HG02571 (cell line): ENCODE measurements at regions not wholly inside any gene's neighbourhood (a gene's known extent, or its start where the extent isn't known, plus 50 kb on each side); places are given as distances from the start of the nearest gene placed in this dataset.
"Not testable (repeated sequence)": the region's sequence is repeated elsewhere in the genome, so short reads cannot be mapped to it uniquely, and the experiment has no call there.

ENCODE experiments used
- ATAC-seq: cut with Tn5 transposase; IDR thresholded peaks from one replicate; pipeline ENCODE4 v1.9.1; 2021; ENCODE audit warnings: mild to moderate bottlenecking, moderate library complexity; ENCODE audit not compliant: unreplicated experiment

DNA sequence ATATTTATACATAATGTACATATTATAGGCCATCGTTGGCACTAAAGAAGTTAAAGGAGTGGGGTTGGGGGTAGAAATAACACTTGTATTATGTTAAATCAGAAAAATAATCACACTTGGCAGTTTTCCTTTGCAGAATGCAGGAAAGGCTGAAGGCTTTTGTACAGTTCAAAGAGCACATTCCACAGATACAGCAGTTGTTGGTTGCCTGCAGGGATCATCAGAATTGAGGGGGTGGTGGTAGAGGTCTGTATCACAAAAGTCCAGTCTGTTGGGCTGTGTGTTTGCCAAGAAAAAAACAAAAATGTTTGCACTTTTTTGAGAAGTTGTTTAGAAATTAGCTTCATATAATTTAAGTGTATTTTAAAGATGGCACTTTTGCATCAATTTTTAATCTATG lies 231.8 kb upstream of the FOXP2 start:
- ATAC-seq = no peak

DNA sequence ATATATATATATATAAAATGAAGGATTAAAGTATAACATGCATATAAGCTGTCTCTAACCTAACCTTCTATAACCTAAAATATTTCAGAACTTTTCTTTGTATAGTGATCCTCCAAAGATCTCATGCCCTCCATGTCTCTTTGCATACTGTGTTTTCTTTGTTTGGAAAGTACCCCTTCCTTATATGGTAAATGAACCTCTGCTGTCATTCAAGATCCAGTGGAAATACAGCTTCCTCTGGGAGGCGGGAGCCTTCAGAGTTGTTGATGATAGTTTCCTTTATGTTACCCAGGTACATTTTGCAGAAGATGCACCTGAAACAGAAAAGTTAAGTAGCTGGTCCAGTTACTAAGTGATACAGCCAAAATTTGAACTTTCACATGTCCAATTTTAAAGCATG lies 233.3 kb upstream of the FOXP2 start:
- no peak for ATAC-seq

DNA sequence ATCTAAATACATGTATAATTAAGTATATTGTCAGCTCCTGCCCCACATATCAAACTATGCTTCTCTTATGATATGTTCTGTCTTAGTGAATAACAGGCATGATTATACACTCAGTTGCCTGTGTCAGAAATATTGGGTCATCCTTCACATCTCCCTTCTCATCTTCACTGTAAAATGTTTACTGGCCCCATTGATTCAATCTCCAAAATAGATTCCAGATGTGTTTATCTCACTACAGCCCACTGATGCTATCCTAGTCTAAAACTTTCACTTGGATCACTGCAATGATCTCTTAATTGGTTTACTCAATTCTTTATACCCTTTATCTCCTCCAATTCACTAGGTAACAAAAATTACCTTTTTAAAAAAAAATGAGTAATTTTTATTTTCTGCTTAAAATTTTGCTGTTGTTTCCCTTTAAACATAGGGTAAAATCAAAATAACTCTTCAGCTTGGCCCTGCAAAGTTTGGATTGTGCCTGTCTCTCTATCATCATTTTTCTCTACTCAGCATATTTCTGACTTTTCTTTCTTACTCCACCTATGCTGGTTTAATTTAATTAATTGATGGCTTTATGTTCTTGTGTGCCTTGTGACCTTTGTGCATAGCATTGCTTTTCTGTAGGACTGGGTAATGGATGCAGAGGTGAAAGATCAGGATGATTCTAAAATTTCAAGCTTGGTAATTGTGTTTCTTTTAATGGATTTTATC lies 233.9 kb upstream of the FOXP2 start:
- ATAC-seq = no peak

DNA sequence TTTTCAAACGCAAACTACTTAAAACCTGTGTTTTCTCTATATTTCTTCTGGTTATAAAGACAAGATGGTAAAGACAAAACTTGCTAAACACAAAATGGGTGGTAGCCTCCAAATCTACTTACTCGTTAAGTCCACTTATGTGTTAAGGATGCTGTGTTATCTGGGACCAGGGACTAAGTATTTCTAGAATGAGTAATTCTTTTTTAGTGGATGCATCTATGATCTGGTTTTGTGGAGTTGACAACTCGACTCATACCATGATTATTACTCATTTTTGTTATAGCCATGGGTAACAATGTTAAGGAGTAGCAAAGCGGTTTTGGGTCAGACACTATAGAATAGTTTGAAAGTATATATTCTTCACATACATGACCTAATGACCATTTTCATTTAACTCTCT lies 239.5 kb upstream of the FOXP2 start:
- ATAC-seq = no peak

DNA sequence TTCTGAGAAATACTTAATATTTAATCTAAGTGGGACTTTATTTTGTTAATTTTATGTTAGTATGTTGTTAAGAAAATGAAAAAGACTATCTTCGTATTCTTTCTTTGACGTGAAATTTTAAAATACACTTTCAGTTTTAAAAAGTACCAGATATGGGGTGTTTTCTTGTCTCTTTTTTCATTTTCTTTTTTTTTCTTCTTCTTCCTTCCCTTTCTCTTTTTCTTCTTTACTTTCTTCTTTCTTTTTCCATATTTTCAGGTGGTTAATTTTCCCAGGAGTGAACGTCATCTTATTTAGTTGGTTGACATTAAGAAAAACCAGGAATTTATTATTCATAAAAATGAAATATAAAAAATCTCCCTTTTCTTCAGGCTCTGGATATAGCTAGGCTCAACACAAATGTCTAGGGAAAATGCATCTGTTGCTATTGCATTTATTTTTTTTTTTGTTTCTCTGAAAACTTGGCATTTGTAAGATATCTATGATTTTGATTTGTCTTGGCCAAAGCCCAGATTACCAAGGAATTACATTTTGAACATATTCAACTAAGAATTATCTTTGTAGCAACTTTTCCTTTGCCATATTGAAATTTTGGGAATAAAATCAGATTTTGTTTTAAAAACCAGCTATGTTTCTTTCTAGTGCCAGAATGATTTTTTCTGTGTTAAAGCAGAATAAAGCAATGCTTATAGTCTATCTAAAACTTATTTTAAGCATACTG lies 241.3 kb upstream of the FOXP2 start:
- ATAC-seq = no peak

DNA sequence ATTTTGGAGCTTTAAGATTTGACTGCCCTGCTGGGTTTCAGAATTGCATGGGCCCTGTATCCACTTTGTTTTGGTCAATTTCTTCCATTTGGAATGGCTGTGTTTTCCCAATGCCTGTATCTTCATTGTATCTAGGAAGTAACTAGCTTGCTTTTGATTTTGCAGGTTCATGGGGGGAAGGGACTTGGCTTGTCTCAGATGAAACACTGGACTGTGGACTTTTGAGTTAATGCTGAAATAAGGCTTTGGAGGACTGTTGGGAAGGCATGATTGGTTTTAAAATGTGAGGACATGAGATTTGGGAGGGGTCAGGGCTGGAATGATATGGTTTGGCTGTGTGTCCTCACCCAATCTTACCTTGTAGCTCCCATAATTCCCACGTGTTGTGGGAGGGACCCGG lies 245.2 kb upstream of the FOXP2 start:
- ATAC-seq = not testable (repeated sequence)

DNA sequence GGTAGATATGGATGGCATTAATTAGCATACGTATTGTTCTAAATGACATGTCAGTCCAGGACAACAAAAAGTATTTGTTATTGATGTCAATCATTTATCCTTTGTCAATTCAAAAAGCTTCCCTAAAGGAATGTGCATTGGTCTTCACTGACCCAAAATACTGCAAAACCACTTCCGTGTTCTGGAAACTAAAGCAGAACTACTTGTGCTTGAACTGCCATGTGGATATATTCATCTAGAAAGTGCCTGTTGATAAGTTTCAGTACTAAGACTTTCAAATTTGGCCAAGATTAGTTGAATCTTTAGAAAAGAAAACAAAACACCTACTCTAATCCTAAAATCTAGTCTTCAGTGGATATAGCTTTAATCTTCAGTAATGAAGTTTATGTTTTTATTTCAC lies 242.1 kb upstream of the PPP1R3A start:
- no peak for ATAC-seq

DNA sequence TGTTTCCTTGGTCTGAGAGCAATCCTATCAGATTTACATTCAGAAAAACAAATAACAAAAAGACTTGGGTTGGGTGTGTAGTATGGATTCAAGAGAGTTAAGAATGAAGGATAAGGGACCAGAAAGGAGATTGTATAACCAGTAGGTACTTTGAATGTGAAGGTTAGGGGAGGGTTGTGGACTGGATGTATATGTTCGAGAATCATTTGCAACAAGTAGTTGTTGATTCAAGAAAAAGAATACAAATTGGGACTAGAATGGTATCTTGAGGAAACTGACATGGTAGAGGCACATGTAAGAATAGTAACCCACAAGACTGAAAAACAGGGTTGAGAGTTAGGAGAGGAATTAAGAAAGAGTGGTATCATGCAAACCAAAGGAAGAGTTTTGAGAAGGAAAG lies 240.0 kb upstream of the PPP1R3A start:
- no peak for ATAC-seq

DNA sequence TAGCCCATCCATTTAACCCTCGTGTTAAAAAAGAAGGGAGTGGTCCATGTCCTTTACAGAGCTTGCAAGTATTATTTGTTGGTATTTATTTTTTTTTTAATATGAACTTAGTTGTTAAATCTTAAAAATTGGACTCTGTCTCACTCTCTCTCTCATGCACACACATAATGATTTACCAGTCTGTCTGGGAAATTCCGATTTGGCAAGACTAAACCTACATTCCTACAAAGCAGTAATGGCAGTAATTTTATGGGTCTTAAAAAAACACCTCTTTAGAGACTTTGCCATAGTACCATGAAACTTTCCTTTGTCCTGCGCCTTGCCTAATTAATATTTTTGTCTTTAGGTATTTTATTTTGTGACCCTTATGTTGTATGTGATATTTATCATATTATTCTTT lies 239.5 kb upstream of the PPP1R3A start:
- ATAC-seq = no peak

DNA sequence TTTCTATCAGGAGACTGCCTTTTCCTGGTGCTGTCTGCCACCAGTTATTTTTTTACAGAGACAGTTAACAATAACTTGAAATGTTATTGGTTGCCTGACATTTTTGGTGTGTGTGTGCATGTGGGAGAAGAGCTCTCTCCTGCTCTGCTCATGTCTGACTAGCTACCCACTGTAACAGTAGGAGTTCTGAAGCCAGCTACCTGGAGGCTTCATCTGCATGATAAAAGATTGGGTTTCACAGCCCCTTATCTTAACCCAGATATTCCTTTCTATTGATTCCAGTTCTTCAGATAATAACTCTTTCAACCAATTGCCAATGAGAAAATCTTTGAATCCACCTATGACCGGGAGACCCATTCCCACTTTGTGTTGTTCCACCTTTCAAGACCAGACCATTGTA lies 237.4 kb upstream of the PPP1R3A start:
- no peak for ATAC-seq

DNA sequence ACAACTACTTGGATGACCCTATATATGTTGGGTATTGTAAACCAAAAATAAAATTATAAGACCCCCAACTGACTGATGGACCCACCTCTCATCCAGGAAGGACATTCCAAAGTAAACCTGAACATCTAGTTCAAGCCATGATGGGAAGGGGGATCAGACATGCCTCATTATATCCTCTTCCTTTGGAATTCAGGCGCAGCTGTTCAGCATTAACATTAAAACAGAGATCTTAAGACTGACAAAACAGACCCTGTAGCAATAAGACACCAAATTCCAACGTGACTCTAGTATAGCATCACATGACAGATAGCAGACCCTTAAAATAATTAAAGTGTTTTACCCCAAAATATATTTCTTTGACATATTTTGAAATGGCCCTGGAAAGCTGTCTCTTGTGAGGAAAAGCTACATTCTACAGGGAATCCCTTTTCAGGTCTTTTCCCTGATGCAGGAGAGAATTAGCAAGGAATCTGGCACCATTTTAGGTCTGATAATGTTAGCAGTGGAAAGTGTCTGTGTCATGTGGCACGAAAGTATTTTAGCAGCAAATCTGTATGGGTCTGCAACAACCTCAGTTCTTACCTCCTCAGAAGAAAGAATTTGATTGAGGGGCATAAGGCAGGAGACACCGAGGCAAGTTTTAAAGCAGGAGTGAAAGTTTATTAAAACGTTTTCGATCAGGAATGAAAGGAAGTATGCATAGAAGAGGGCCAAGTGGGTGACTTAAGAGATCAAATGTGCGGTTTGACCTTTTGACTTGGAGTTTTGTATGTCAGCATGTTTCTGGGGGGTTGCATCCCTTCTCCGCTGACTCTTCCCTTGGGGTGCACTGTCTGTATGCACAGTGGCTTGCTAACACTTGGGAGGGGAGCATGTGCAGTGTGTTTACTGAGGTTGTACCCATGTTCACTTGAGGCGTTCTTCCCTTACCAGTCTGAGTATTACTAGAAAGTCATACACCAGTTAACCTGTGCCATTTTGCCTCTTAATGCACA lies 236.6 kb upstream of the PPP1R3A start:
- ATAC-seq = no peak

DNA sequence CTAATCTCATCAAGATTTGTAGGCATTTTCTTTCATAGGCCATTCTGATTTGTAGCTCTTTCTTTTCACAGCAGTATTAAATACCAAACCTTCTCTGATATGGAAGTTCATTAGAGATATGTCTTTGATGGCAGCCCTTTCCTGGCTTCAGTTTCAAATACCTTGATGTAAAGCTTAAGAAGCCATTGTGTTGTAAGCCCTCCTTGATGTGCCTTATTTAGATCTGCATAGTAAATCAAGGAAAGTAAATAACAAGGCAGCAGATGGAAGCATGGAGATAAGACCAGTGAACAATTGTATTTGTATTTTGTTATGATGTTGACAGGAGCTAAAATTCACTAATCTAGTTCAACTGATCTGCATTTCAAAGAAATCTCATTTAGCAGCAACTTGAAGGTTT lies 234.9 kb upstream of the PPP1R3A start:
- no peak for ATAC-seq

DNA sequence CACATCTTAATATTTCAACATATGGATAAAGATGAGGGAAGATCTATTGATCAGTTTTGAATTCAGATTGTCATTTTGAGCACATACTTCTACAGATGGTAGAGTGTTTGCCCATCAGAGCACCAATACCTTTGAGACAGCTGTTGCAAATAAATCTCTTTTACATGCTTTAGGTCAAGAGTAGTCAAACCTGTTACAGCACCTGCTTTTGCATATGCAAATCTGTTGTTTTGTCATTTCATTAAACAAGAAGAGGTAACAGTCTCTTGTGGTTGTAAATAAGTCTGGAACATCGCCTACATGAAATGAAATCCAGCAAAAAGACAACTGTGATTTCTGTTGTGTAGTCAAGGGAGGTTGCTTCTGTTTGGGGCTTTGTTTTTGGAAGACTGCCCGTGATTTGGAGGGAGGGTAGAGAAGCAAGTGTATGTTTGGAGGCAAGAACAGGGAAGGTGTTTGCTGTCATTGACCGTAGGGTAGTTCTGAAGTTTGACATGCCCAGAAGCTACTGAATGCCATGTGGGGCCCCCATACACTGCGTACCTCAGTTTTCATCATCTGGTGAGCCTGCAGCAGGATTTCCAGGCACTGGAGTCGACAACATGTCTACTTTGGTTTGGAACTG lies 233.6 kb upstream of the PPP1R3A start:
- no peak for ATAC-seq

DNA sequence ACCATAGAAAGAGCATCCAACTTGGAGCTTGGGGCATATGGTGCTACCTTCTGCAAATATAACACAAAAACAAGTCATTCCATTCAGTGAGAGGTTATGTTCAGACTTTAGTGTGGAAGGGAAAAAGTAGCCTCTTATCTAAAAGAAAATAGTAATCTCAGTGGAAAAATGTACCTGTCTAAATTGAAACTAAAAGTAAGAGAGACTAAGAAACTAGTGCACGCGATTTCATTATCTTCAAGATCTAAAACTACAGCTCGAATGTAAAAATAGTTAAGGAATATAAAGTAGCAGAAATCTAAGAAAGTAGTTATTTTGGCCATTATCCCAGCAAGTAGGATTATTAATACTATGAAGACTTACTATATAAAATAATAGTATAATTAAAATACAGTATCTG lies 233.0 kb upstream of the PPP1R3A start:
- ATAC-seq = no peak

DNA sequence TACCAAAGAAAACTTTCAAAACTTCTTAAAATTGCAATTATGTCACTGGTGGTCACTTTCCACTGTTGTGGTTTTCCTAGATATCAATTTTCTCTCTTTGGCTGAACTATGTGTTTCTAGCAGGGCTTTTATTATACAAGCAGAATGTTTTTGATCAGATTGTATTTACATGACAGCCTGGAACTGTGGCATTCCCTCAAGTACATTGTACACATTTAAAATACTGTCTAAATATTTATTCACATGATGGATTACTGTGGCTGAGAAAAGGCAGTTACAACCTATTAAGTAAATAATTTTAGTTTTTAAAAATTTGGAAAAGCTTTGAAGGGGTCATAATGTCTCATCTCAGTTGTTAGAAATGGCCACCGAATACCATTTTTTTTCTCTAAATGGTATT lies 231.9 kb upstream of the PPP1R3A start:
- ATAC-seq = no peak

DNA sequence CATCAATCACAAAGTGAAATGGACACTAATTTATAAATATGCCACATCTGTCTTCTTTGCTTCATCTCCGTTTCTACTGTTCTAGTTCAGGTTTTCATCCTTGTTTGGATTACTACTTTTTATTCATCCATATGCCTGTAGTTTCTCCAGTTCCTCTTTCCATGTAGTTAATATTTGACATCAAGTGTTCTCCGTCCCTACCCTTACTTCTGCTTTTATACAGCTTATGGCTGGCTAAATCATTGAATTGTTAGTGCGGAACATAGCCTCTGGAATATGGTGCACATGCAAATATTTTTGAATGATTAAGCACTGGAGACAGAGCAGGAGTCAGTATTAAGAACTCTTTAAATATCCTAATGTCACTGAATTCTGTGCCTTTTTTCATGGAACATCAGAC lies 230.0 kb upstream of the PPP1R3A start:
- no peak for ATAC-seq

DNA sequence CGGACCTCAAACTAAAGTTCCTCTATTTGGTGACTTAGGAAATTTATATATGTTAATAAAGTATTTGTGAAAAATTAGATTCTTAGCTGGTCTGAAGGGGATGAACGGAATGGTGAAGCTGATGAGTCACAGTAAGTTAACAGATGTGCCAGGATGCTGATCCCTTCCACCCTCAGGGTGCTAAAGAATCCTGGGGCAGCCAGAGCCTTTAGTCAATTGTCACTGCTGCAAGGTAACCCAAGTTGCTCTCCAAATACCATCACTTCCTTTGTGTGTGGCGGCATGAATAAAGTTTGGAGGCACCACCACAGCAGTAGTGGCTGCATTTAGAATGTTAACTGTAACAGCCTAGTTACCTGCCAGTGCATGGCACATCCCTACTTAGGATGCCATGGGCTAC lies 222.6 kb upstream of the PPP1R3A start:
- no peak for ATAC-seq

DNA sequence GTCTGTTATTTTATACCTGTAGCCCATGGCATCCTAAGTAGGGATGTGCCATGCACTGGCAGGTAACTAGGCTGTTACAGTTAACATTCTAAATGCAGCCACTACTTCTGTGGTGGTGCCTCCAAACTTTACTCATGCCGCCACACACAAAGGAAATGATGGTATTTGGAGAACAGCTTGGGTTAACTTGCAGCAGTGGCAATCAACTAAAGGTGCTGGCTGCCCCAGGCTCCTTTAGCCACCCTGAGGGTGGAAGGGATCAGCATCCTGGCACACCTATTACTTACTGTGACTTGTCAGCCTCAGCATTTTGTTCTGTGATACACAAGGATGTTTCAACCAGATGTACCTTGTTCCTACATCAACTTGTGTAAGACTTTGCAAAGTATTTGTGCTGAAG lies 221.8 kb upstream of the PPP1R3A start:
- ATAC-seq = no peak

DNA sequence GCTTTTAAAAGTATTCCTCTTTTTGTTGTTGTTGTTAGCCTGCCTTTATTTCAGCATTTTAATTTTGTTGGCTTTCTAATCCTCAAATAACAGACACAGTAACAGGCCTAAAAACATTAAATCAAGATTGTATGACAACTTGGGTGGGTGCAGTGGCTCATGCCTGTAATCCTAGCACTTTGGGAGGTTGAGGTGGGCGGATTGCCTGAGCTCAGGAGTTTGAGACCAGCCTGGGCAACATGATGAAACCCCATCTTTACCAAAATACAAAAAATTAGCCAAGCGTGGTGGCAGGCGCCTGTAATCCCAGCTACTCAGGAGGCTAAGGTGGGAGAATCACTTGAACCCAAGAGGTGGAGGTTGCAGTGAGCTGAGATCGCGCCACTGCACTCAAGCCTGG lies 220.9 kb upstream of the PPP1R3A start:
- ATAC-seq = not testable (repeated sequence)

DNA sequence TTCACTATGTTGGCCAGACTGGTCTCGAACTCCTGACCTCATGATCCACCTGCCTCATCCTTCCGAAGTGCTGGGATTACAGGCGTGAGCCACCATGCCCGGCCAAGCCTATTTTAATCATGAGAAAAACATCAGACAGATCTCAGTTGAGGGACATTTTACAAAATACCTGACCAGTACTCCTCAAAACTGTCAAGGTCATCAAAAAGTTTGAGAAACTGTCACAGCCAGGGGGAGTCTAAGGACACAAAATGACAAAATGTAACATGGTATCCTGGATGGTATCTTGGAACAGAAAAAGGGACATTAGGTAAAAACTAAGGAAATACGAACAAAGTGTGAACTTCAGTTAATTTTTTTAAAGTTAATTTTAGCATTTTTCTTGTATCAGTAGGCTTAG lies 219.8 kb upstream of the PPP1R3A start:
- ATAC-seq = no peak

DNA sequence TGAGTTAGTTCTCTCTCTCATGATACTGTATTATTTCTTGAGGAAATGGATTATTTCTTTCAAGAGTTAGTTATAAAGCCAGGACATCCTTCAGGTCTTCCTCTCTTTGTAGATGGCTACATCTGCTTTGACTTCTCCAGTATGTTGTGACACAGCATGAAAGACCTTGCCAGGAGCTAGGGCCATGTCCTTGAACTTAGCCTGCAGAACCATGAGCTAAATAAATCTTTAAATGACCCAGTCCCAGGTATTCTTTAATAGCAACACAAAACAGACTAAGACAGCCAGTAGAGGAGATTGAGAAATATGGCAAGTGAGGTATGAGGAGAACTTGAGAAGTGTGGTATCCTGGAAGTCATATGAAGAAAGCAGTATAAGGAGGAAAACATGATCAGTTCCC lies 214.9 kb upstream of the PPP1R3A start:
- ATAC-seq = no peak
